ENCODE measurements at regions not wholly inside any gene's neighbourhood (a gene's known extent, or its start where the extent isn't known, plus 50 kb on each side); places are given as distances from the start of the nearest gene placed in this dataset.

- no peak for TF ChIP-seq CTCF (IDR thresholded peaks at IDR 0.05)
- TF ChIP-seq POLR2A (IDR thresholded peaks at IDR 0.05), result no peak
Observed at GRCh38 chr2:215657844-215658243, 222.0 kb upstream of the FN1 start.

Data from body of pancreas (tissue), 4 donors.